HG02798 (cell line): ENCODE measurements at regions not wholly inside any gene's neighbourhood (a gene's known extent, or its start where the extent isn't known, plus 50 kb on each side); places are given as distances from the start of the nearest gene placed in this dataset.

Source experiments
- ATAC-seq: cut with Tn5 transposase; IDR thresholded peaks from one replicate; pipeline ENCODE4 v1.9.1; 2021; ENCODE audit warnings: mild to moderate bottlenecking; ENCODE audit not compliant: unreplicated experiment, poor library complexity

DNA sequence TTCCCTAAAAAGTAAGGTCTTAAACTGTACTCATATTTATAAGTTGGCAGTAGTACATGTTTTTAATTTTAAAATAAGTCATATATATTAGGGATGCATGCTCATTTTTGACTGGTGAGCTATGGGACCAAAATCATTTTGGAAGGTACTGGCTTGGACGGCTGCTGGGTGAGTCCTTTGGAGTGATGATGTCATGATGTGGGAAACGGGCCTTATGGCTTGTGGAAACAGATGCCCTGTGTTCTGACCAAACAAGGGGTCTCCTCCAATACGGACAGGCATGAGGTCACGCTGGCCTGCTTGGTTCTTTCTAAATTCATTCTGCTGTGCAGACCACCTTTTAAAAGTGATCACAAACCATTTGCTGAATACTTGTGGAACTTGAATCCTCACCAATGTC lies 109.2 kb upstream of the MGAT5 start:
- ATAC-seq, result no peak

DNA sequence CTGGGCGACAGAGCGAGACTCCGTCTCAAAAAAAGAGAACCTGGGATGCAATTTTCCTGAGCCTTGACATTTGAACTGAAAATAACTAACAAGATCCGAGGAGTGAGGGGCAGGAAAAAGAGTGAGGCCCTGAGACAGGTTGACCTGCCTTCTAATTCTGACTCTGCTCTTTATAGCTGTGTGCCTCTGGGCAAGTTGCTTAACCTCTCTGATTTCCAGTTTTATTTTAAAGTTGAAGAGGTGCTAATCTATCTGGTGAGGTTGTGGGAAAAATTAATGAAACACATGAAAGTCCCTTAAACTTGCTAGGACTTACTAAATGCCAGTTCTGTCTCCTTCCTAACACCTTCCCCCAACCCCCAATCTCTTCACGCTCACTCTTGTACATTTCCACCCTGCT lies 108.4 kb upstream of the MGAT5 start:
- ATAC-seq, result no peak

DNA sequence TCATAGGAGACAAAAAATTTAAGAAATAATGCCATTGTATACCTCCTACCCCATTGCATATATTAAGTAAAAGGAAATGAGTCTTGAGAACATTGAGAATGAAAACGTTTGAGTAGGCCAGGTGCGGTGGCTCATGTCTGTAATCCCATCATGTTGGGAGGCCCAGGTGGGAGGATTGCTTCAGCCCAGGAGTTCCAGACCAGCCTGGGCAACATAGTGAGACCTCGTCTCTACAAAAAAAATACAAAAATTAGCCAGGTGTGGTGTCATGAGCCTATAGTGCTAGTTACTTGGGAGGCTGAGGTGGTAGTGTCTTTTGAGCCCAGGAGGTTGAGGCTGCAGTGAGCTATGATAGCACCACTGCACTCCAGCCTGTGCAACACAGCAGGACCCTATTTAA lies 107.7 kb upstream of the MGAT5 start:
- ATAC-seq, result no peak

DNA sequence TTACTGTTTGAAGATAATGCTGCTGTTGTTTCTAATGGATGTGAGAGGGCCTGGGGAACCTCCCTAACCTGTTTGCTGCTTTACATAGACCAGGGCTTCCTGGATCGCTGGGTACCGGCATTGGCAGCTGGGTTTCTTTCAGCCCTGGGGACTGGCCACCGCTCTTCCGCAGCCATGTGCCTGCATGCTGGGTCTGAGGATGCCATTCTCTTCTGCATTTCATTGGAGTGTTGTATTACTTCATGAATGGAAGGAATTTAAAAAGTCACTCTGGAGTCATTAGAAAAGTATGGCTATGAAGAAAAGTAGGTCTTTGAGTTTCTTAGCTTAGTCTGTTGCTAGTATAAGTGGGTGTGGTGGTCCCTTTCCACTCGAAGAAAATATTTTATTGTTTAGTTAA lies 107.3 kb upstream of the MGAT5 start:
- ATAC-seq, result no peak

DNA sequence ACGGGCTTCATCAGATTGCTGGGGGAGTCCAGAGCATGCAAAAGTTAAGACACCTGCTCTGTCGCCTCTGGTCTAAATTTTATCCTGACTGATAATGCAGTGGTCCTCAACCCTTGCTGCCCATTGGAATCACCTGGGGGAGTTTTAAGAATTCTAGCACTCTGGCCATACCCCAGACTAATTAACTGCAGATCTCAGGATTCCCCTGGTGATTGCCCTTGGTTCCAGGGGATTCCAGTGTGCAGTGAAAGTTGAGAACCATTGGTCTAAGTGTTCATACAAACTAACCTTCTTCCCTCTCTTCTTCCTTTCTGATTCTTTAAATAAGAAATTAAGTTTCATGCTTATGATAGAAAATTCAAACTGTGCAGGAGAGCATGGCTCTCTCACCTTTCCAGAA lies 105.7 kb upstream of the MGAT5 start:
- ATAC-seq, result no peak

DNA sequence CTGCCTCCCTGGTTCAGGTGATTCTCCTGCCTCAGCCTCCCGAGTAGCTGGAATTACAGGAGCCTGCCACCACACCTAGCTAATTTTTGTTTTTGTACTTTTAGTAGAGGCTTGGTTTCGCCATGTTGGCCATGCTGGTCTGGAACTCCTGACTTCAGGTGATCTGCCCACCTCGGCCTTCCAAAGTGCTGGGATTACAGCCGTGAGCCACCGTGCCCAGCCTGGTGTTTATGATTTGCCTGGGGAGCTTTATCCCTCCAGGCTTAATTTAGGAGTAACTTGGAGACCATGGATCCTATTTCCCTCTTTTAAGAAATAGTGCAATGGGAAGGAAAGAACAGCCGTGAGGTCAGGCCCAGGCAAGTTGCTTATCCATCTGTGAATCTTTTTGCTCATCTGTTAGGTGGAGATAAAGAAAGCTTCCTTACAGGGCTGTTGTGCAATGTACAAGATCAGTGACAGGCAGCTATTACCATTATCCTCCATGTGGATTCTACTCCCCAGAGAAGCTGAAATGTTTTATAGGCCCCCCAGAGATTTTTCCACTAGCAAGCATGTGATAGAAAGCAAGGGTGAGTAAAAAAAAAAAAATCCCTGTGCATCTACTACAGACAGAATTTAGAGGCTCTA lies 104.9 kb upstream of the MGAT5 start:
- no peak for ATAC-seq

DNA sequence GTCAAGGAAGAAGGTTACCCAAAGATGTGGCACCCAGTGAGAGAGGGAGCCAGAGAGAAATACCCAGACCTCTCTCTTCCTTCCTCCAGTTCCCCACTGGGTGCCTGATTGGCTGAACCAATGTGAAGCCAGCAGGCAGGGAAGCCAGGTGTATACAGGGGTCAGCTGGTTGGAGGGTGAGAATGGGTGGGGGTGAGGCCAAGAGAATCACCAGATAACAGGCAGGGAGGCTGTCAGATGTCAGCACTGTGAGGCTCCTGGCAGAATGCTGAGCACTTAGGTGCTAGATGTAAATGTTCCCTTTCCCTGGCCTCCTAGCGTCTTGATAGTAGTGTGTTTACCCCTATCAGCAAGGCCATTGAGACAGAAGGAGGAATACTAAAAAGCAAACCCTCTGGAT lies 104.0 kb upstream of the MGAT5 start:
- no peak for ATAC-seq

DNA sequence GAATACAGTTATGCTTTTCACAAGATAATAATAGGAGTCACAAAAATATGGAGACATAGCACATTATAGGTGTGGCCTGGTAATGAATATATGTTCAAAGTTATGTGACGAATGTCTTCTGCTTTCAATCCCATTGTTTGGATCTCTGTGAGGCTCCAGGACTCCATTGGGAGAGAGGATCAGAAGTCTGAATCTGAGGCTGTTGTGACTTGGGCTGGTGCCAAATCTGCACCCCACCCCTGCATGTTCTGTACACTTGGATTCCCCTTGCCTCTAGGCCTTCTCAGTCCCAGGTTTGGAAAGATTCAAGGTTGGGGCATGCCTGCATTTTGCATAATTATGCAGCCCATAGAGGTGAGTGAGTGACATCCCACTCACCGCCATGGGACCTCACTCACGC lies 103.1 kb upstream of the MGAT5 start:
- no peak for ATAC-seq

DNA sequence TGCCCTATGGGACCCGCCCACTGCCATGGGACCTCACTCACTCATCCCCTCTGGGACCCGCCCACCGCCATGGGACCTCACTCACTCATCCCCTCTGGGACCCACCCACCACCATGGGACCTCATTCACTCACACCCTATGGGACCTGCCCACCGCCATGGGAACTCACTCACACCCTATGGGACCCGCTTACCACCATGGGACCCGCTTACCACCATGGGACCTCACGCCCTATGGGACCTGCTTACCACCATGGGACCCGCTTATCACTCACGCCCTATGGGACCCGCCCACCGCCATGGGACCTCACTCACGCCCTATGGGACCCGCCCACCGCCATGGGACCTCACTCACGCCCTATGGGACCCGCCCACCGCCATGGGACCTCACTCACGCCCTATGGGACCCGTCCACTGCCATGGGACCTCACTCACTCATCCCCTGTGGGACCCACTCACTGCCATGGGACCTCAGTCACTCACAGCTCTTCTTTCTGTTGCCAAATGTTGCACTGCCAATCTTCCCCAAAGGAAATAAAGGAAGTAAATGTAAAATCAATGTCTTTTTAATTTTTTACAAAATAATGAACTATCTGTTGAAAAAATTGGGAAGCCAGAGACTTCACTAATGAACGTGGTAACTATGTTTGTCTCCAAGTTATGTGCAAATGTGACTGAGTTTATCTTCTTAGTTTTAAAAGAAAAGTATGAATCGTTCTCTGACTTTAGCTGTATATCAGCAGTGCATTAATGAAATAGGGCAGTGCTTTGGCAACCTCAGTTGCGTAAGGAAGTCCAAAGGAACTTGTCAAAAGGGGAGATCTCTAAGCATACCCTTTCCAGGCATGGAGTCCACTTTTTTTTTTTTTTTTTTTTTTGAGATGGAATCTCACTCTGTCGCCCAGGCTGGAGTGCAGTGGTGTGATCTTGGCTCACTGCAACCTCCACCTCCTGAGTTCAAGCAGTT lies 101.5 kb upstream of the MGAT5 start:
- ATAC-seq, result no peak

DNA sequence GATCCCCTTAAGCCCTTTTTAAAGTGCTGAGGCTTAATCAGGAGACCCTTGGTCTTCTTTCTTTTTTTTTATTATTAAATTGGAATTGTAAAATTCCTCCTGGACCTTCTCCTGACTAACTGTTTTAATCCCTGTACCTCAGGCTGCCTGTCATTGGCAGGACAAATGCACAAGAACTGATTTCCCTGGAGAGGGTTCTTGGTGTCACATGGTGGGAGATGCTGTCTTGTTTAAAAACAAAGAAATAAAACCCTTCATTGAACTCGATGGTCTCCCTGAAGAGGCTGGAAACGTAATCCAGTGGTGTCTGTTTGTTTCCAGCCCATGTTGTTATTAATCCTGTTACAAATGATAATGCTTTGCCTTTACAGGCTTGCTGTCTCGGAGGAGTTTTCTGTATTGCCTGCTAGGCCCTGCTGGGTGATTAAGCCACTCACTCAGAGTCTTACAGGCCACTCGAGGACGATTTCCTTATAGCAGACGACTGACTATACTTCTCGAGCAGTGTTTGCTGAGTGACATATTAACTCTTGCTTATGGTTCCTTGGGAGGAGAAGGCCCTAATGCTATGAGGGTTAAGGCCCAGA lies 100.5 kb upstream of the MGAT5 start:
- no peak for ATAC-seq

DNA sequence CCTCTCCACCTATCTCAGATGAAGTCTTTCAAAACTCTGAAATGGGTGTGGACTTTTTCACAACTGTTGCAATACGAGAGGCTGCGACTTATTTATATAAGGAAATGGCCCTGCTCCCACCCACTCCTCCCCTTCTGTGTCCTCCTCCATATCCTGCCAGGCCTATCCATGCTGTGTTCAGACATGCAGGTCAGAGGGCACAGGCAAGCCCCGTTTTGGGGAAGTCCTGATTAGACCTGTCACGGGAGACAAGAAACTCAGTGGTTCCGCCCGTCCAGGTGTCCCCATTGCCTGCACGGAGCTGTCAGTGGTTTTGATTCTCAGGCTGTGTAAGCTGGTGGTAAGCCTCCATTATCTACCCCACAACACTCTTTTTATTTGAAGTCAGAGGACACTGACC lies 99.6 kb upstream of the MGAT5 start:
- peak; percentile 85 for ATAC-seq

DNA sequence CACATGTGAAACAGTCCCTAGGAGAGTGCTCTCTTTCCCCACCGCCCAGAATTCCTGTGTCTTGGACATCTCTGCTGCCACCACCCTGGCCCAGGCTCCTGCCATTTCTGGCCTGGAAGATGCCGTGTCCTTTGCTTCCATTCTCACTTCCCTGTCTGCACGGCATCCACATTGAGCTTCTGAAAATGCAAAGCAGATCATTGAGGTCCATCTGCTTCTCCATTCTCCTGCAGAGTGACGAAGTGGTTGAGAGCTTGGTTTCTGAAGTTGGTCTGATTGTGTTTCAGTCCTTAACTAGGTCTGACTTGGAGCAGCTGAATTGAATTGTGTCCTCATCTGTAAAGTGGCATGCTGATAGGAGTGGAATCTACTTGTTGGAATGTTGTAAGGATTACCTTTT lies 98.7 kb upstream of the MGAT5 start:
- peak; percentile 76 for ATAC-seq

DNA sequence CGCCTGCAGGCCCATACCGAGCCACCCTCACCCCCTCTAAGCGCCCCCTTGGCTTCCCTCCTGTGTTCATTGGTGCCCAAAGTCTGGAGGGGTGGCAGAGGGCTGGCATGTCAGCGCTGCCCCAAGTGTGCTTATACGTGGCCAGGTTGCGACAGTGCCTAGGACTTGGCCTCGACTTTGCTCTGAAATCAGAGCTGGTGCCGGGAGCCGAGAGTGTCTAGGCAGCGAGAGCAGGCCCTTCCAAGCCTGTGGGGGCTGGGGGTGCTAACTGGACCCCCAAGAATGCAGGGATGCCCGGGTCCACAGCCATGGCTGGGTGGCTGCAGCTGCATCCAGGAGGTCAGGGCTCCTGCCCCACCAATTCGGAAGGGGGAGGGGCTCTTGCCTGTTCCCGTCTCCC lies 95.6 kb upstream of the MGAT5 start:
- no peak for ATAC-seq

DNA sequence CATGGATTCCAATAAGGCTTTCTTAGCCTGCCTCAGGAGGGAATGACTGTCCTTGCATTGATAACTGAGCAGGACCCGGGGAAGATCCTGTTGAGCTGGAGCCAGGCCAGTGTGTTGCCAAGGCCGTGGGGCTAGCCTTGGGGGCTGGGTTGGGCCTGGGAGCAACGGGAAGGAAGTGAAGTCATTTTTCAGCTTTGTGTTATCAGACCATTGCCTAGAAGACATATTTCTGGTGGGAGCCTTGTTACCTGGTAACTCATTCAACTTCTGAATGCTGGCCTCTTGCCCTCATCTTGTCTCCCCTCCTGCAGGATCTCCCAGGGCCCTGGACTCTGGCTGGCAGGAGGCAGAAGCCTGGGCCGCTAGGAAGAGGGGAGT lies 92.7 kb upstream of the MGAT5 start:
- ATAC-seq, result no peak

DNA sequence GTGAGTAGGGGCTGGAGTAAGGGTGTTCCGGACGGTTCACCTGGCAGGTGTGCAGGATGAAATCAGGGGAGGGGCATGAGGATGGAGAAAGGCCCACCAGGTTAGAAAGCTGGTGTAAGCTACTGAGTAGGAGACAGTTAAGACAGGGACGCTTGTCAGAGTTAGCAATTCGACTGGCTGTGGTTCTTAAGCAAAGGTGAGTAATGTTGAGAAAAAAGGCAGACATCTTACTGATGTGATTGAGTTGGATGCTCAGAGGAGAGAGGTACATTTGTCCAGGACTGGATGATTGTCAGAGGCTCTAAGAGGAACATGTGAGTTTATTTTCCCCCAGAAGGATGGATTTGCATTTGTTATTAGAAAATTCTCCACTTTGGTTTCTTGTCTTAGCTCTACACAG lies 90.5 kb upstream of the MGAT5 start:
- no peak for ATAC-seq

DNA sequence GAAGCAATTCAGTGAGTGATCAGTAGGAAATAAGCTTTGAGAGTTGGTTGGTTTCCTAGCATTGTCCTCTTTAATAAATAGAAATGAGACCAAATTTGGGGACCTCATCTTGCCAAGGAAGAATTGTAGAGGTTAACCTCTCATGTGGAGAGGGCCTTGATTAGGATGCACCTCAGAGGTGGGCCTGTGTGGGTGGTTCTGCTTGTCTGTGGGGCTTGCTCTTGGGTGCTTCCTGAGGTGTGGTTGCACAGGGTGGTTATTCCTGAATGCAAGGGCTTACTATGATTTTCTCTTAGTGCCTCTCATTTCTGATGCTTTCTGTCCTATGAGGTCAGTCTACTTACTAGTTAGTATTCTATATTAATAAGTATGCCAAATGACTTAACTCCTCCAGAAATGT lies 89.6 kb upstream of the MGAT5 start:
- ATAC-seq, result no peak

DNA sequence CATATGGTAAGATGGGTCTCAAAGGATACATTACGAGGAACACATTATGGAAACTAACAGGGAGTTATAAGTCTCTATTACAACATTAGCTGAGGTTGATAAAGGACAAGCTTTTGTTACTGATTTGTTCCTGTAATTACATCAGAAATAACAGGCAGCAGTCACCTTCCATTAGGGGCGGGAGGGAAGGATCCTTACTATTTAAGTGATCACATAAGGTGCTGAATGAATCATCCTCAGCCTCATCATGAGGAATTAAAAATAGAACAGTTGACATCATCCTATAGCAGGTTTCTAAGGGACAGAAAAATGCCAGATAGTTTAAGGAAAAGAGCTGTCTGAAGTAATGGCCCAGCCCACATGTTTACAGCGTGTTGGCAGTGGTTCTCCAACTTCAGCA lies 86.9 kb upstream of the MGAT5 start:
- ATAC-seq, result no peak

DNA sequence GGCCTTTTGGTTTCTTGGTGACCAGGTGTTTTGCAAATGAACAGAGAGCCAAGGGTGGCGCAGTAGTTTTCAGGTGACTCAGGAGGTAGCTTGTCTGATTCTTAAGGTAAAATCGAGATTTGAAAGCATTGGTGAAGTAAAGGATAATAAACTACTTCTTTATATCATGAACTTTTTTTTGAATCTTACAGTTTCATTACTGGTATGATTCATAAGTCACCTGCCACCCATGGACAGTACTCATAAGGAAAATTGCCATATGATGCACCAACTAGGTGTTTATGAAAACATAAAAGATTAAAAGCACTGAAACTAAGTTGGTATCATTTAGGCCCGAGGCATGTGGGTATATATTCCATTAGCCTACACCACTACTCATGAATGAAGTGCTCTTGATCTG lies 84.1 kb upstream of the MGAT5 start:
- ATAC-seq, result no peak

DNA sequence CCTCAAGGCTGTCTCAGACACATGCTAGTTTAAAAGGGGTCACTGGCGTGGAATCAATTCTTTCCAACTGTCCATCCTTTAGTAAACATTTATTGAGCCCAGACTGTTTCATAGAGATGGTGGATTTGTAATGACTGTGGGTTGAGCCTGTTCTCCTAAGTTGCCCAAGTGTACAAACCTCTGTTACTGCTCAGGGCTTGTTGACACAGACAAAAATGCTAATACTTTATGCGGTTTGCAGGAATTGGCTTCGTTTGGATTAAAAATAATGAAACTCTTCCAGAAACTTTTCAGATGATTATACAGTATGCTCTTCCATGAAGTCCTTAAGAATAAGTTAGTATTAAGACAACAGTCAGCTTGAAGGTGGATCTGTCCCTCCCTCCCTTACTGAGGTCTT lies 83.6 kb upstream of the MGAT5 start:
- ATAC-seq, result no peak

DNA sequence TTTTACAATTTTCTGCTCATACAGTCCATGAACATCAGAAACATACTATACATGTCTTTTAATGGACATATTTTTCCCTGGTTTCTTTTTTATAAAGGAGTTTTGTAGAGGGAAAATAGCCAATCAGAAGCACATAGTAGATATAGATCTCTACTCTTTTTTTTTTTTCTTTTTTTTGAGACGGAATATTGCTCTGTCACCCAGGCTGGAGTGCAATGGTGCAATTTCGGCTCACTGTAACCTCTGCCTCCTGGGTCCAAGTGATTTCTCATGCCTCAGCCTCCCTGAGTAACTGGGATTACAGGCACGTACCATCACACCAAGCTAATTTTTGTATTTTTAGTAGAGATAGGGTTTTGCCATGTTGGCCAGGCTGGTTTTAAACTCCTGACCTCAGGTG lies 83.2 kb upstream of the MGAT5 start:
- no peak for ATAC-seq

DNA sequence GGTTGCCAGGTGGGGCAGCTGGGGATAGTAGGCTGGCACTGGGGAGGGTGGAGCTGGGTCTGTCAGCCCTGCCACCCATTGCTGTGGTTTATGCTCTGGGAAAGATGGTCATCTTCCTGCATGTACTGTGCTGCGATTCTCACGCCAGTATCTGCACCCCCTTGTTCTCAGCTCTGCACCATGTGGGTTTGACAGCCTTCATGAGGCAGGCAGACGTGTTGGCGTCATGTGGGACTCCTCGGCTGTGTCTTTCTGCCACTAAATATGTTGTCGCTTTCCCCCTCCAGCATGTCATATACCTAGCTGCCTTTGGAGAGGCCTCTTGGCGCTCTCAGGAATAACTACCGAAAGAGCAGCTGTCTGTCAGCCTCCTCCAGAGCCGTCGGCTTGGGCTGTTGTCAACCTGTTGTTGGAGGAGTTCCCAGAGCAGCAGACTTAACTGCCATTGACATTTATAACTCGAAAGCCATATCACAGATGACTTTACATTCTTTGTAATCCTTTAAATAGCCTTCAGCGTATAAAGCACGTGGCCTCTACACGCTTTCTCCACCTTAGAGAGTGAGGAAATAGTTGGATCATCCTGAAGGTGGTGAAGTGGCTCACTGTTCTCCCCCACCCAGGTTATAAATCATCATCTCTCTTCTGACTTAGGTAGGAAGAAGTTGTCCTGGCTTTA lies 80.4 kb upstream of the MGAT5 start:
- ATAC-seq, result no peak
